Activated naive CD8-positive, alpha-beta T cell treated with anti-CD3 and anti-CD28 coated beads, Interleukin-2, amount 10 ng/mL, durations not matched to agents 7 days and 5 days (primary cell): ENCODE measurements at regions not wholly inside any gene's neighbourhood (a gene's known extent, or its start where the extent isn't known, plus 50 kb on each side); places are given as distances from the start of the nearest gene placed in this dataset.

Experiments
- ATAC-seq: fragments of 150-1000 bp; cut with Tn5 transposase; one replicate; pipeline ENCODE4 v1.10.0; 2021; ENCODE audit warnings: low read depth, moderate library complexity
- POLR2A ChIA-PET: fragments of 350-600 bp; sonication (Branson Sonifier 250); formaldehyde crosslinking; loops from one replicate; lab custom pipeline; 2021; ENCODE audit warnings: antibody characterized with exemption; lab: Charles Lee
- DNase-seq: peaks from one replicate; pipeline ENCODE4 v3.0.0; 2021
- H3K27ac Mint-ChIP-seq: one replicate; pipeline ENCODE4 v1.8.0; 2022; ENCODE audit warnings: mild to moderate bottlenecking, mixed read lengths
- H3K27me3 Mint-ChIP-seq: one replicate; pipeline ENCODE4 v1.8.0; 2022; ENCODE audit warnings: mild to moderate bottlenecking, moderate library complexity, mixed read lengths
- H3K36me3 Mint-ChIP-seq: one replicate; pipeline ENCODE4 v1.8.0; 2021; ENCODE audit warnings: mild to moderate bottlenecking, mixed read lengths
- H3K4me1 Mint-ChIP-seq: one replicate; pipeline ENCODE4 v1.8.0; 2021; ENCODE audit warnings: mixed read lengths
- H3K4me3 Mint-ChIP-seq: one replicate; pipeline ENCODE4 v1.8.0; 2022; ENCODE audit warnings: mild to moderate bottlenecking, moderate library complexity, mixed read lengths
- H3K9me3 Mint-ChIP-seq: one replicate; pipeline ENCODE4 v1.8.0; 2021; ENCODE audit warnings: mixed read lengths

GRCh38 chr15:39333896-39334295, 247.0 kb upstream of the THBS1 start:
- no peaks in the 10 kb centered on the region for H3K36me3 Mint-ChIP-seq
- H3K27me3 Mint-ChIP-seq: peaks cover 6% of the 10 kb centered on the region
- H3K9me3 Mint-ChIP-seq: no peaks in the 10 kb centered on the region
- POLR2A ChIA-PET: no interaction called here
- no peaks in the 10 kb centered on the region for H3K4me1 Mint-ChIP-seq
- no peak overlapping the region for H3K4me3 Mint-ChIP-seq
- H3K27ac Mint-ChIP-seq: no peak overlapping the region
- ATAC-seq (no peak), DNase-seq (no peak)

- Mint-ChIP-seq H3K4me1 (no peaks in the 10 kb centered on the region), H3K36me3 (no peaks in the 10 kb centered on the region), H3K27ac (no peak overlapping the region), H3K4me3 (no peak overlapping the region), H3K9me3 (no peaks in the 10 kb centered on the region), H3K27me3 (peaks cover 3% of the 10 kb centered on the region)
- no peak for DNase-seq
- POLR2A ChIA-PET: no interaction called here
- no peak for ATAC-seq
Observed at GRCh38 chr15:39336926-39337325, 244.0 kb upstream of the THBS1 start.

GRCh38 chr15:39338251-39338650, 242.6 kb upstream of the THBS1 start:
- Mint-ChIP-seq H3K36me3 (no peaks in the 10 kb centered on the region), H3K27ac (no peak overlapping the region), H3K27me3 (peaks cover 8% of the 10 kb centered on the region), H3K4me1 (no peaks in the 10 kb centered on the region), H3K9me3 (no peaks in the 10 kb centered on the region), H3K4me3 (no peak overlapping the region)
- DNase-seq (no peak), ATAC-seq (no peak)
- POLR2A ChIA-PET: no interaction called here

- H3K4me3 Mint-ChIP-seq: no peak overlapping the region
- peaks cover 8% of the 10 kb centered on the region for H3K27me3 Mint-ChIP-seq
- POLR2A ChIA-PET: no interaction called here
- no peaks in the 10 kb centered on the region for H3K9me3 Mint-ChIP-seq
- no peaks in the 10 kb centered on the region for H3K4me1 Mint-ChIP-seq
- DNase-seq (no peak), ATAC-seq (no peak)
- H3K36me3 Mint-ChIP-seq: no peaks in the 10 kb centered on the region
- H3K27ac Mint-ChIP-seq: no peak overlapping the region
Observed at GRCh38 chr15:39340903-39341645, 239.8 kb upstream of the THBS1 start.

GRCh38 chr15:39344662-39345141, 236.2 kb upstream of the THBS1 start:
- no peaks in the 10 kb centered on the region for H3K36me3 Mint-ChIP-seq
- DNase-seq (no peak), ATAC-seq (no peak)
- POLR2A ChIA-PET: no interaction called here
- H3K4me3 Mint-ChIP-seq: no peak overlapping the region
- H3K27ac Mint-ChIP-seq: no peak overlapping the region
- H3K27me3 Mint-ChIP-seq: peaks cover 7% of the 10 kb centered on the region
- H3K9me3 Mint-ChIP-seq: no peaks in the 10 kb centered on the region
- H3K4me1 Mint-ChIP-seq: no peaks in the 10 kb centered on the region

DNA sequence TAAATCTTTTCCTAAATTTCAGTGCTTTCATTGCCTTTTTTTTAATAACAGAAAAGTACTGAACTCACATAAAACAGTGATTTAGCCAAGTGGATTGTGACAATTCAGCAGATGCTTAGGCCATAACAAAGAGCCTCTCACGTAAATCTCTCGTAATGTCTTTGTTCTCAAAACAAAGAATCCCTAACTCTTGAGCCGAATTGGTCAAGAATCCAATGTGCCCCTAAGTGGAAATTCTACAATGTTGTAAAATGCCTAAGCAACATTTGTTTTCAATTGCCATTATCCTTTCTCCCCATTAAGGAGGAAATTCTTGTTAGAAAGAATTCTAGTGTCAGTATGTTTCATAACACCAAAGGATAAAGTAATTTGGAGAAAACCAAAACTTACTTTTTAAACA, 235.7 kb upstream of the THBS1 start:
- H3K4me3 Mint-ChIP-seq: no peak overlapping the region
- H3K4me1 Mint-ChIP-seq: no peaks in the 10 kb centered on the region
- no peaks in the 10 kb centered on the region for H3K36me3 Mint-ChIP-seq
- peaks cover 7% of the 10 kb centered on the region for H3K27me3 Mint-ChIP-seq
- H3K27ac Mint-ChIP-seq: no peak overlapping the region
- no peaks in the 10 kb centered on the region for H3K9me3 Mint-ChIP-seq
- ATAC-seq: no peak
- no peak for DNase-seq
- POLR2A ChIA-PET: no interaction called here

GRCh38 chr15:39347453-39347852, 233.4 kb upstream of the THBS1 start:
- POLR2A ChIA-PET: no interaction called here

GRCh38 chr15:39350785-39351184, 230.1 kb upstream of the THBS1 start:
- H3K27ac Mint-ChIP-seq: no peak overlapping the region
- H3K4me1 Mint-ChIP-seq: no peaks in the 10 kb centered on the region
- H3K9me3 Mint-ChIP-seq: no peaks in the 10 kb centered on the region
- POLR2A ChIA-PET: no interaction called here
- H3K36me3 Mint-ChIP-seq: no peaks in the 10 kb centered on the region
- peaks cover 2% of the 10 kb centered on the region for H3K27me3 Mint-ChIP-seq
- ATAC-seq (no peak), DNase-seq (no peak)
- no peak overlapping the region for H3K4me3 Mint-ChIP-seq

More at GRCh38 chr15:39347453-39347852, 233.4 kb upstream of the THBS1 start:
- H3K27ac Mint-ChIP-seq: no peak overlapping the region
- H3K36me3 Mint-ChIP-seq: no peaks in the 10 kb centered on the region
- ATAC-seq (no peak), DNase-seq (no peak)
- H3K4me1 Mint-ChIP-seq: no peaks in the 10 kb centered on the region
- peaks cover 5% of the 10 kb centered on the region for H3K27me3 Mint-ChIP-seq
- no peak overlapping the region for H3K4me3 Mint-ChIP-seq
- no peaks in the 10 kb centered on the region for H3K9me3 Mint-ChIP-seq

DNA sequence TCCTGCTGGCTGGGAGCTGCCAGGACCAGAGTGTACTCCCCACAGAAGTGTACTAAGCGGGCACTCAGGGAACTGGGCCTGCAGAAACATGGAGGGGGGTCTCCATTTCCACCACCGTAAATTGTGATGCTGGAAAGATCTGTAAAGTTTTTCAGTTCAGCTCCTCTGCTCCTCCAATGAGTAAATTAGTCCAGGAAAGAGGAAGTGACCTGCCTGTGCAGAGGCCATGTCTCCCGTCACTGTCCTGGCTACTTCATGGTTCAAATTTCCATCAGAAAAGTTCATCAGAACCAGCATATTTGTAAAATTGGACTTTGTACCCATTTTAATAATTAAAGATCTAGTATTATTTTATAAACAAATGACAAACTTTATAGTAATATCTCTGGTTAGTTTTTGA, 226.7 kb upstream of the THBS1 start:
- H3K27ac Mint-ChIP-seq: no peak overlapping the region
- POLR2A ChIA-PET: no interaction called here
- H3K36me3 Mint-ChIP-seq: no peaks in the 10 kb centered on the region
- ATAC-seq (no peak), DNase-seq (no peak)
- no peaks in the 10 kb centered on the region for H3K27me3 Mint-ChIP-seq
- no peaks in the 10 kb centered on the region for H3K9me3 Mint-ChIP-seq
- no peak overlapping the region for H3K4me3 Mint-ChIP-seq
- no peaks in the 10 kb centered on the region for H3K4me1 Mint-ChIP-seq

- Mint-ChIP-seq H3K4me1 (no peaks in the 10 kb centered on the region), H3K9me3 (no peaks in the 10 kb centered on the region), H3K27ac (no peak overlapping the region), H3K27me3 (no peaks in the 10 kb centered on the region), H3K4me3 (no peak overlapping the region), H3K36me3 (no peaks in the 10 kb centered on the region)
- DNase-seq (no peak), ATAC-seq (no peak)
- POLR2A ChIA-PET: no interaction called here
Observed at GRCh38 chr15:39357480-39358268, 223.2 kb upstream of the THBS1 start.

DNA sequence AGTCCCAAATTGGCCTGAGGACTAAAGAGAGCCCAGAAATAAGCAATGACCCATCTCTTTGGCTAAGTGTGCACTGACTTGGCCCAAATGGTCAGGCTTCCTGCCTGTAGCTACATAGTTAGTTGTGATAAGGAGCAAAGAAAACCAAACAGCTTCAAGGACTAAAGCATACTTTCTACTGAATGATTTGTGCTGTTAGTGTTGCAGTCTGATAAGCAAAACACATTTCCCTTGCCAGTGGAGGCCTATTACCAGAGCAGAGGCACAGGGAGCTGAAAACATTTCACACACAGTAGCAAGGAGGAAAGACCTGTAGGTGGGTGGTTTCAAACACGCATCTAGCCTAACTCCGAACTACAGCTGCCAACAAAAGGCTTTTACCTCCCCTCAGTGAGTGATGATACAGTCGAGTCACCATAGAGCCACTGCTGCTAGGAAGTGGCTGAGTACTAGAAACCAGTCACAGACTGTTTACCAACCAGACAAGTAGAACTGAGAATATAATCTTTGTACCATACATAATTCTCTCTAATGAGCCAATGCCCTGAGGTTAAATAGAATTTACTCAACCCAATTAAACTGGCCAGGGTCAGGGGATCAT, 222.3 kb upstream of the THBS1 start:
- H3K9me3 Mint-ChIP-seq: no peaks in the 10 kb centered on the region

DNA sequence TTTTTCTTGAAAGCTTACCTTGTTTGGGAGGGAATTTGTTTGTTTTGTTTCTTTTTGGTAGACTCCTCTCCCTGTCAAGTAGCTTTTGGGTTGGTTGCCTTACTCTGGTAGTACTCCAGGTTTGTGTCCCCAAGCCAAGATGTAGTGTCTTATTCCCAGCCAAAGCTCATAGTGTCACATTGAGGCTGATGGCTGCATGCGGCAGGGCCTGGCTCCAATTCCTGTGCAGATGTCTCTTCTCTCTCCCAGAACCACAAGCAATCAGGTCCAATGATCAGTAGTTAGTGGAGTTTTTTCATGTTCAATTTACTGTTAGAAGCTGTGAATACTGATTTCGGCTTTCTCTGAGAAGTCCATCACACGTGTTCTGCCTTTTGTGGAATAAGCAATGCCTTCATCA, 221.1 kb upstream of the THBS1 start:
- no peaks in the 10 kb centered on the region for H3K36me3 Mint-ChIP-seq

More for the DNA sequence above, 222.3 kb upstream of the THBS1 start:
- H3K4me3 Mint-ChIP-seq: no peak overlapping the region
- ATAC-seq (no peak), DNase-seq (no peak)
- H3K27me3 Mint-ChIP-seq: no peaks in the 10 kb centered on the region
- H3K36me3 Mint-ChIP-seq: no peaks in the 10 kb centered on the region
- POLR2A ChIA-PET: no interaction called here
- no peak overlapping the region for H3K27ac Mint-ChIP-seq
- no peaks in the 10 kb centered on the region for H3K4me1 Mint-ChIP-seq

DNA sequence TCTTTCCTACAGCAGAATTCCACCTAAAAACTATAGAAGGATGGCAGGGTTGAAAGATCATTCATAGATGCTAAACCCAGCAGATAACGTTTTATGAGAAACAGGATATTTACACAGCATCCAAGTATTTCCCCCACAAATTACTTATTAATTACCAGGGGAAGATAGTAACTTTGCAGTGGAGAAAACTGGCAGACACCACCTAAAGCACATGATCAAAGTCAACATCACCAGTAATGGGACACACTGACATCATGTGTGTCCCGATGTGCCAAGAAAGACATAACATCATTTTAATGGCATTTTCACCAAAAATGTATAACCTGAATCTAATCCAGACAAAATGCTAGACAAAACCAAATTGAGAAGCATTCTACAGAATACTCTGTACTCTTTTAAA, 220.4 kb upstream of the THBS1 start:
- POLR2A ChIA-PET: no interaction called here
- Mint-ChIP-seq H3K27me3 (no peaks in the 10 kb centered on the region), H3K4me3 (no peak overlapping the region), H3K4me1 (no peaks in the 10 kb centered on the region), H3K36me3 (no peaks in the 10 kb centered on the region), H3K9me3 (no peaks in the 10 kb centered on the region), H3K27ac (no peak overlapping the region)
- ATAC-seq (no peak), DNase-seq (no peak)

More for the DNA sequence above, 221.1 kb upstream of the THBS1 start:
- no peak for DNase-seq
- H3K27me3 Mint-ChIP-seq: no peaks in the 10 kb centered on the region
- no peak overlapping the region for H3K4me3 Mint-ChIP-seq
- no peak for ATAC-seq
- no peaks in the 10 kb centered on the region for H3K4me1 Mint-ChIP-seq
- no peak overlapping the region for H3K27ac Mint-ChIP-seq
- H3K9me3 Mint-ChIP-seq: no peaks in the 10 kb centered on the region
- POLR2A ChIA-PET: no interaction called here

DNA sequence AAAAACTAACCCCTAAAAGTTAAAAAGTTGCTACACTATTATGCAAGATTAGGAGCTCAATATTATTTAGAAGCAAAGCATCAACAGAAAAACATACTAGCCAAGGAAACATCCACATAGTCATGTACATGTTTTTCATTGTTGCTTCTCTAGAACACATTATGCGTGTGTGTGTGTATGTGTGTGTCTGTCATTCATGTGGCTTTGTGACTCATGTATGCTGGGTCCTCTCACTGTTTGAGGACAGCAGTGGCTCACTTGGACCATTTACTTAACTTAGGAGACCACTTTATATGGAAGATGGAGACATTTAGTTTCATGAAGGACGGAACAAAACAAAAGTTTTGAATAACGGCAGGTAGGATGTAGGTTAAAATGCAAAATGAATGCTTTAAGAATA, 219.4 kb upstream of the THBS1 start:
- Mint-ChIP-seq H3K27ac (no peak overlapping the region), H3K4me3 (no peak overlapping the region), H3K9me3 (no peaks in the 10 kb centered on the region), H3K27me3 (no peaks in the 10 kb centered on the region), H3K4me1 (no peaks in the 10 kb centered on the region), H3K36me3 (no peaks in the 10 kb centered on the region)
- DNase-seq: no peak
- ATAC-seq: no peak
- POLR2A ChIA-PET: no interaction called here
